ENCODE measurements at regions not wholly inside any gene's neighbourhood (a gene's known extent, or its start where the extent isn't known, plus 50 kb on each side); places are given as distances from the start of the nearest gene placed in this dataset.

DNA sequence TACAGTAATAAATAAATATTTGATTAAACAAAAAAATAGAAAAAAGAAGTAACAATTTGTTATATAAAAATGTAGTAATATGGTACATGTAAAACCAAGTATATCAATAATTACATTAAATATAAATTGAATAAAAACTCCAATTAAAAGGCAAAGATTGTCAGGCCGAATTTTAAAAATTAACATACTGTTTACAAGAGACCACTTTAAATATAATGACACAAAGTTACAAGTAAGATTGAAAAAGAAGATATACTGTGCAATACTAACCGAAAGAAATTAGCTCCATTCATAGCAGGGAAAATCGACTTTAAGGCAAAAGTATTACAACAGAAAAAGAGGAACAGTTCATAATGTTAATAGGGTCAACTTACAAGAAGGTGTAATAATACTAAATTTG is 571.5 kb upstream of the ARID1B start:
- H3K4me1 ChIP-seq (ENCODE audit: control insufficient read depth, insufficient read depth, low read depth, low read length), result no peaks in the 10 kb centered on the region
- H4K8ac ChIP-seq (ENCODE audit: low read length), result no peak overlapping the region
- H3K27me3 ChIP-seq (ENCODE audit: control insufficient read depth in 1 of 2, insufficient read depth in 1 of 2, low read length in 2 of 2), result no peaks in the 10 kb centered on the region
- no peak for DNase-seq
- H3K14ac ChIP-seq (ENCODE audit: low read length in 2 of 2), result no peak overlapping the region
- H3K4me2 ChIP-seq (ENCODE audit: low read length, poor library complexity, severe bottlenecking), result no peak overlapping the region
- no peak overlapping the region for H2BK12ac ChIP-seq (ENCODE audit: low read length in 2 of 2)
- no peak overlapping the region for H2BK120ac ChIP-seq (ENCODE audit: low read depth, low read length)
- H3K9me3 ChIP-seq (ENCODE audit: control insufficient read depth, low read length), result peaks cover 39% of the 10 kb centered on the region
- no peak overlapping the region for H3K9ac ChIP-seq (ENCODE audit: low read length)
- no peak overlapping the region for H3K23ac ChIP-seq (ENCODE audit: low read length in 2 of 2)
- WGBS, result no CpG with 5 or more reads among the region's 3 CpGs
- H2AK5ac ChIP-seq (ENCODE audit: low read length, severe bottlenecking), result no peak overlapping the region
- H3K18ac ChIP-seq (ENCODE audit: low read depth in 1 of 2, low read length in 2 of 2), result no peak overlapping the region
- no peak overlapping the region for H2BK15ac ChIP-seq (ENCODE audit: low read depth, poor library complexity, severe bottlenecking)
- no peaks in the 10 kb centered on the region for H3K36me3 ChIP-seq (ENCODE audit: control insufficient read depth in 1 of 2, insufficient read depth in 2 of 2, low read depth in 1 of 2, low read length in 2 of 2)
- no peak overlapping the region for H4K91ac ChIP-seq (ENCODE audit: low read length)
- no peak overlapping the region for H3K4me3 ChIP-seq (ENCODE audit: insufficient read depth in 1 of 2, low read depth in 1 of 2, low read length in 2 of 2)
- no peaks in the 10 kb centered on the region for H3K79me1 ChIP-seq (replicated peaks; ENCODE audit: low read length, poor library complexity, severe bottlenecking)
- no peak overlapping the region for H3K4ac ChIP-seq (ENCODE audit: low read depth in 1 of 2, low read length in 2 of 2)
- no peak overlapping the region for H2BK5ac ChIP-seq (ENCODE audit: low read depth, low read length, poor library complexity, severe bottlenecking)
- H2AFZ ChIP-seq (ENCODE audit: low read depth, low read length), result no peak overlapping the region
- no peak overlapping the region for H3K27ac ChIP-seq (ENCODE audit: low read length, poor library complexity, severe bottlenecking)

DNA sequence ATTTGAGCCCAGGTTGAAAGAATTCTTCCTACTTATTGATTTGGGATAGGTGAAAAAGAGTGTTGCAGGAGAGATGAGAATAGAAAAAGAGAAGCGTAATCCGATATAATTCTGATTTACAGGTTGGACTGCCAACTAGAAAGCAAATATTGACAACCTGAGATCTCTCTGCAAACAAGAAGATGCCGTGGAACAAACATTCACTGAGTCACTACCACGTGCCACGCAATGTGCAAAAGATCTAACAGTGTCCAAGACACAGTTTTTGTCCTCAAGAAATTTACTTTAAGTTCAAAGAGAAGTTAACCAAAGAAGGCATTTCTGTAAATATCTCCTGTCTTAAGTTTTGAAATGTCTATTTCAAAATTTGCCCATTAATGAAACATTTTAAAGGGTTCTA is 578.0 kb upstream of the ARID1B start:
- Histone ChIP-seq H2AK5ac (ENCODE audit: low read length, severe bottlenecking) (no peak overlapping the region), H3K79me1 (replicated peaks; ENCODE audit: low read length, poor library complexity, severe bottlenecking) (no peaks in the 10 kb centered on the region), H3K36me3 (ENCODE audit: control insufficient read depth in 1 of 2, insufficient read depth in 2 of 2, low read depth in 1 of 2, low read length in 2 of 2) (no peaks in the 10 kb centered on the region), H3K23ac (ENCODE audit: low read length in 2 of 2) (no peak overlapping the region), H3K4me3 (ENCODE audit: insufficient read depth in 1 of 2, low read depth in 1 of 2, low read length in 2 of 2) (no peak overlapping the region), H3K4me2 (ENCODE audit: low read length, poor library complexity, severe bottlenecking) (no peak overlapping the region), H4K91ac (ENCODE audit: low read length) (no peak overlapping the region), H3K4me1 (ENCODE audit: control insufficient read depth, insufficient read depth, low read depth, low read length) (no peaks in the 10 kb centered on the region), H2BK15ac (ENCODE audit: low read depth, poor library complexity, severe bottlenecking) (no peak overlapping the region), H3K27ac (ENCODE audit: low read length, poor library complexity, severe bottlenecking) (no peak overlapping the region), H2AFZ (ENCODE audit: low read depth, low read length) (no peak overlapping the region), H2BK12ac (ENCODE audit: low read length in 2 of 2) (no peak overlapping the region), H3K9ac (ENCODE audit: low read length) (no peak overlapping the region), H4K8ac (ENCODE audit: low read length) (no peak overlapping the region), H3K27me3 (ENCODE audit: control insufficient read depth in 1 of 2, insufficient read depth in 1 of 2, low read length in 2 of 2) (no peaks in the 10 kb centered on the region), H3K18ac (ENCODE audit: low read depth in 1 of 2, low read length in 2 of 2) (no peak overlapping the region), H3K4ac (ENCODE audit: low read depth in 1 of 2, low read length in 2 of 2) (no peak overlapping the region), H2BK5ac (ENCODE audit: low read depth, low read length, poor library complexity, severe bottlenecking) (no peak overlapping the region), H3K9me3 (ENCODE audit: control insufficient read depth, low read length) (peaks cover 18% of the 10 kb centered on the region), H2BK120ac (ENCODE audit: low read depth, low read length) (no peak overlapping the region), H3K14ac (ENCODE audit: low read length in 2 of 2) (no peak overlapping the region)
- DNase-seq, result no peak
- WGBS, result 92% methylated on average over 5 of the region's 5 CpGs

DNA sequence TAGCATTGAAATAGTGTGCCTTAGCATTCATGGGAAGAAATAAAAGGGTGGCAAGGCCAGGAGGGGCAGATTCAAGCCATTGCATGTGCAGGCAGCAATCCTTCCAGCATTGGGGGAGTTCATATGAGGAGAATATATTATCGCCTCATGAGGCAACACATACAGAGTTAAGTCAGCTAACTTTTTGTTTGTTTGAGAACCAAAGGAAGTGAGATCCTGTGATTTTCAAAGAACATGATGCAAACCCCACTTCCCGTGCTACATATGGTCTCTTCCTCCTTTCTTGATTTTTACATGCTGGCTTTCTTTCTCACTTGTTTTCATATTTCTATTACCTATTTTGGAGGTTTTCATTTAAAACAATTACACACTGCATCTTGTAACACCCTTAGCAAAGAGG is 579.7 kb upstream of the ARID1B start:
- Histone ChIP-seq H2AK5ac (ENCODE audit: low read length, severe bottlenecking) (no peak overlapping the region), H3K27ac (ENCODE audit: low read length, poor library complexity, severe bottlenecking) (no peak overlapping the region), H3K4me1 (ENCODE audit: control insufficient read depth, insufficient read depth, low read depth, low read length) (no peaks in the 10 kb centered on the region), H4K8ac (ENCODE audit: low read length) (no peak overlapping the region), H3K36me3 (ENCODE audit: control insufficient read depth in 1 of 2, insufficient read depth in 2 of 2, low read depth in 1 of 2, low read length in 2 of 2) (no peaks in the 10 kb centered on the region), H3K79me1 (replicated peaks; ENCODE audit: low read length, poor library complexity, severe bottlenecking) (no peaks in the 10 kb centered on the region), H3K9ac (ENCODE audit: low read length) (no peak overlapping the region), H3K23ac (ENCODE audit: low read length in 2 of 2) (no peak overlapping the region), H3K9me3 (ENCODE audit: control insufficient read depth, low read length) (peaks cover 22% of the 10 kb centered on the region), H2BK5ac (ENCODE audit: low read depth, low read length, poor library complexity, severe bottlenecking) (no peak overlapping the region), H3K4me3 (ENCODE audit: insufficient read depth in 1 of 2, low read depth in 1 of 2, low read length in 2 of 2) (no peak overlapping the region), H2AFZ (ENCODE audit: low read depth, low read length) (no peak overlapping the region), H2BK12ac (ENCODE audit: low read length in 2 of 2) (no peak overlapping the region), H3K4ac (ENCODE audit: low read depth in 1 of 2, low read length in 2 of 2) (no peak overlapping the region), H3K18ac (ENCODE audit: low read depth in 1 of 2, low read length in 2 of 2) (no peak overlapping the region), H4K91ac (ENCODE audit: low read length) (no peak overlapping the region), H3K14ac (ENCODE audit: low read length in 2 of 2) (no peak overlapping the region), H3K27me3 (ENCODE audit: control insufficient read depth in 1 of 2, insufficient read depth in 1 of 2, low read length in 2 of 2) (no peaks in the 10 kb centered on the region), H2BK15ac (ENCODE audit: low read depth, poor library complexity, severe bottlenecking) (no peak overlapping the region), H3K4me2 (ENCODE audit: low read length, poor library complexity, severe bottlenecking) (no peak overlapping the region), H2BK120ac (ENCODE audit: low read depth, low read length) (no peak overlapping the region)
- 100% methylated on average over 1 of the region's 2 CpGs for WGBS
- DNase-seq, result no peak

DNA sequence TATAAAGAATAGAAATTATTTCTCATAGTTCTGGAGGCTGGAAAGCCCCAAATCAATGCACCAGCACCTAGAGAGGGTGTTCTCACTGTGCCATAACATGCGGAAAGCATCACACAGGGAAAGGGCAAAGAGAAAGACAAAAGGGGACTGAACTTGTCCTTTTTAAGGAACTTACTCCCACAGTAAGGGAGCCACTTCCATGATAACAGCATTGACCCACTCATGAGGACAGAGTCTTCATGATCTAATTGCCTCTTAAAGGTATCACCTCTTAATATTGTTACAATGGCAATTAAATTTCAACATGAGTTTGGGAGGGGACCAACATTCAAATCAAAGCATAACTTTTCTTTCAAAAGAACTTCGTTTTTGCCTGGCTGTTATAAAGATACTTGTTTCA is 582.2 kb upstream of the ARID1B start:
- DNase-seq, result no peak
- no peak overlapping the region for H3K4ac ChIP-seq (ENCODE audit: low read depth in 1 of 2, low read length in 2 of 2)
- H3K4me2 ChIP-seq (ENCODE audit: low read length, poor library complexity, severe bottlenecking), result no peak overlapping the region
- 92% methylated on average over 1 of the region's 2 CpGs for WGBS
- H2AFZ ChIP-seq (ENCODE audit: low read depth, low read length), result no peak overlapping the region
- H3K36me3 ChIP-seq (ENCODE audit: control insufficient read depth in 1 of 2, insufficient read depth in 2 of 2, low read depth in 1 of 2, low read length in 2 of 2), result no peaks in the 10 kb centered on the region
- H3K14ac ChIP-seq (ENCODE audit: low read length in 2 of 2), result no peak overlapping the region
- no peak overlapping the region for H3K27ac ChIP-seq (ENCODE audit: low read length, poor library complexity, severe bottlenecking)
- H4K91ac ChIP-seq (ENCODE audit: low read length), result no peak overlapping the region
- no peak overlapping the region for H3K4me3 ChIP-seq (ENCODE audit: insufficient read depth in 1 of 2, low read depth in 1 of 2, low read length in 2 of 2)
- H3K79me1 ChIP-seq (replicated peaks; ENCODE audit: low read length, poor library complexity, severe bottlenecking), result no peaks in the 10 kb centered on the region
- no peak overlapping the region for H2AK5ac ChIP-seq (ENCODE audit: low read length, severe bottlenecking)
- no peak overlapping the region for H3K18ac ChIP-seq (ENCODE audit: low read depth in 1 of 2, low read length in 2 of 2)
- no peak overlapping the region for H4K8ac ChIP-seq (ENCODE audit: low read length)
- H2BK12ac ChIP-seq (ENCODE audit: low read length in 2 of 2), result no peak overlapping the region
- H3K23ac ChIP-seq (ENCODE audit: low read length in 2 of 2), result no peak overlapping the region
- H2BK120ac ChIP-seq (ENCODE audit: low read depth, low read length), result no peak overlapping the region
- no peak overlapping the region for H3K9ac ChIP-seq (ENCODE audit: low read length)
- H2BK5ac ChIP-seq (ENCODE audit: low read depth, low read length, poor library complexity, severe bottlenecking), result no peak overlapping the region
- no peaks in the 10 kb centered on the region for H3K4me1 ChIP-seq (ENCODE audit: control insufficient read depth, insufficient read depth, low read depth, low read length)
- H3K27me3 ChIP-seq (ENCODE audit: control insufficient read depth in 1 of 2, insufficient read depth in 1 of 2, low read length in 2 of 2), result no peaks in the 10 kb centered on the region
- peaks cover 11% of the 10 kb centered on the region for H3K9me3 ChIP-seq (ENCODE audit: control insufficient read depth, low read length)
- no peak overlapping the region for H2BK15ac ChIP-seq (ENCODE audit: low read depth, poor library complexity, severe bottlenecking)
